ENCODE measurements at regions not wholly inside any gene's neighbourhood (a gene's known extent, or its start where the extent isn't known, plus 50 kb on each side); places are given as distances from the start of the nearest gene placed in this dataset.

- TF ChIP-seq EZH2 (IDR thresholded peaks at IDR 0.05) (no peak), CTCF (IDR thresholded peaks at IDR 0.05) (no peak), EZH2phosphoT487 (IDR thresholded peaks at IDR 0.05) (no peak)
Observed at GRCh38 chr7:46283852-46284251, 362.8 kb upstream of the IGFBP3 start.
